Skin of body (tissue), 1 donor: ENCODE measurements at regions not wholly inside any gene's neighbourhood (a gene's known extent, or its start where the extent isn't known, plus 50 kb on each side); places are given as distances from the start of the nearest gene placed in this dataset.

Source experiments
- DNase-seq: peaks from one replicate; lab custom pipeline; 2025; lab: John Stamatoyannopoulos, UW

GRCh38 chr15:88382482-88382983 lies 84.7 kb downstream of the MRPL46 start:
- no peak for DNase-seq

GRCh38 chr15:88378188-88378637 lies 89.0 kb downstream of the MRPL46 start:
- no peak for DNase-seq

- no peak for DNase-seq
These were observed 89.7 kb downstream of the MRPL46 start for GRCh38 chr15:88377509-88377908.

- no peak for DNase-seq
These were observed 90.5 kb downstream of the MRPL46 start for GRCh38 chr15:88376574-88377174.

- no peak for DNase-seq
These were observed 91.8 kb downstream of the MRPL46 start for GRCh38 chr15:88375234-88375927.

- no peak for DNase-seq
These were observed 102.1 kb downstream of the MRPL46 start for GRCh38 chr15:88365124-88365523.

GRCh38 chr15:88348579-88349230 lies 92.2 kb upstream of the NTRK3 start:
- no peak for DNase-seq

- DNase-seq, result no peak
These were observed 89.4 kb upstream of the NTRK3 start for GRCh38 chr15:88345962-88346361.

GRCh38 chr15:88344786-88345185 lies 88.2 kb upstream of the NTRK3 start:
- no peak for DNase-seq

GRCh38 chr15:88342666-88343065 lies 86.1 kb upstream of the NTRK3 start:
- DNase-seq, result no peak

- no peak for DNase-seq
These were observed 85.1 kb upstream of the NTRK3 start for GRCh38 chr15:88341653-88342052.

GRCh38 chr15:88341006-88341405 lies 84.5 kb upstream of the NTRK3 start:
- no peak for DNase-seq

- no peak for DNase-seq
These were observed 81.5 kb upstream of the NTRK3 start for GRCh38 chr15:88337993-88338392.

- DNase-seq, result no peak
These were observed 78.5 kb upstream of the NTRK3 start for GRCh38 chr15:88335074-88335473.

GRCh38 chr15:88334436-88334835 lies 77.9 kb upstream of the NTRK3 start:
- no peak for DNase-seq

GRCh38 chr15:88331291-88331690 lies 74.8 kb upstream of the NTRK3 start:
- DNase-seq, result no peak

- DNase-seq, result no peak
These were observed 70.4 kb upstream of the NTRK3 start for GRCh38 chr15:88326924-88327323.

- DNase-seq, result no peak
These were observed 68.2 kb upstream of the NTRK3 start for GRCh38 chr15:88324741-88325065.

- DNase-seq, result no peak
These were observed 67.6 kb upstream of the NTRK3 start for GRCh38 chr15:88323976-88324740.

GRCh38 chr15:88323468-88323867 lies 66.9 kb upstream of the NTRK3 start:
- no peak for DNase-seq

GRCh38 chr15:88322461-88322860 lies 65.9 kb upstream of the NTRK3 start:
- no peak for DNase-seq

GRCh38 chr15:88321271-88321670 lies 64.7 kb upstream of the NTRK3 start:
- DNase-seq, result no peak
